Body of pancreas (tissue), 4 donors: ENCODE measurements at regions not wholly inside any gene's neighbourhood (a gene's known extent, or its start where the extent isn't known, plus 50 kb on each side); places are given as distances from the start of the nearest gene placed in this dataset.

ENCODE experiments used
- ATAC-seq: fragments of 150-250 bp; one replicate; pipeline ENCODE4 v1.9.1; 2016
- DNase-seq, 4 donors: peaks; one replicate each; pipeline ENCODE4 v3.0.0-alpha.2; 2019
- H3K27ac ChIP-seq, 4 donors: fragments of 200-600 bp; sonication (generic); 1 replicate in 3 of 4; 2 replicates in 1 of 4; pipeline versions ENCODE4 v1.5.1 to v1.6.1; 2016 to 2019; ENCODE audit warnings: mild to moderate bottlenecking in 1 of 4, mixed read lengths in 1 of 4, moderate library complexity in 1 of 4
- H3K27me3 ChIP-seq, 2 donors: fragments of 200-600 bp; sonication (generic); one replicate each; pipeline ENCODE4 v1.6.0; 2016; ENCODE audit warnings: mild to moderate bottlenecking in 1 of 2
- H3K36me3 ChIP-seq, 2 donors: fragments of 200-600 bp; sonication (generic); replicated peaks in 1 of 2; 2 replicates each; pipeline ENCODE4 v1.5.1; 2016; ENCODE audit warnings: low read depth in 2 of 2; ENCODE audit not compliant: insufficient read depth in 1 of 2
- H3K4me1 ChIP-seq: fragments of 200-600 bp; sonication (generic); one replicate; pipeline ENCODE4 v1.6.0; 2016
- H3K4me3 ChIP-seq, 2 donors: fragments of 200-600 bp; sonication (generic); 1 replicate in 1 of 2; 2 replicates in 1 of 2; pipeline ENCODE4 v1.5.1; 2016 to 2019
- H3K9me3 ChIP-seq, 3 donors: fragments of 200-600 bp; sonication (generic); 1 replicate in 2 of 3; 2 replicates in 1 of 3; pipeline ENCODE4 v1.5.1; 2016
- CTCF ChIP-seq, 7 experiments: fragments of 450-650 bp in 4 of 7; fragments of 200-600 bp in 3 of 7; sonication (generic) in 3 of 7; IDR thresholded peaks; one replicate each; pipeline ENCODE4 v1.5.1; 2016 to 2019; ENCODE audit warnings: antibody characterized with exemption in 7 of 7
- POLR2A ChIP-seq, 3 donors: fragments of 450-650 bp; IDR thresholded peaks; one replicate each; pipeline ENCODE4 v1.6.1; 2016; ENCODE audit warnings: antibody characterized with exemption in 3 of 3, mild to moderate bottlenecking in 2 of 3
- WGBS, 2 donors: methylation state at CpG; one replicate each; pipeline ENCODE4 v1.1.5; 2017; 5-methylcytosine and 5-hydroxymethylcytosine counted together
- intact Hi-C: fragments of 100-400 bp; cut with DNase I; formaldehyde crosslinking; loops from one replicate; pipeline ENCODE4 v1.15.1; 2023

- ATAC-seq: no peak
- H3K27ac ChIP-seq: no peak overlapping the region
- DNase-seq: no peak
- no peaks in the 10 kb centered on the region for H3K27me3 ChIP-seq
- TF ChIP-seq POLR2A (IDR thresholded peaks at IDR 0.05): no peak
- no peak for TF ChIP-seq CTCF (IDR thresholded peaks at IDR 0.05)
- no peak overlapping the region for H3K4me3 ChIP-seq
- intact Hi-C loops: no loop called here
- no peaks in the 10 kb centered on the region for H3K9me3 ChIP-seq
- H3K4me1 ChIP-seq: no peaks in the 10 kb centered on the region
- no peaks in the 10 kb centered on the region for H3K36me3 ChIP-seq
- WGBS, 2 donors: 85 to 87% methylated on average over 3 of the region's 3 CpGs
These were observed 233.6 kb upstream of the GATB start for GRCh38 chr4:151994429-151994828.

GRCh38 chr4:151993521-151993920 is 232.7 kb upstream of the GATB start:
- DNase-seq (no peak), ATAC-seq (no peak)
- intact Hi-C loops: no loop called here
- Histone ChIP-seq H3K27me3 (no peaks in the 10 kb centered on the region), H3K4me1 (no peaks in the 10 kb centered on the region), H3K9me3 (no peaks in the 10 kb centered on the region), H3K36me3 (no peaks in the 10 kb centered on the region), H3K4me3 (no peak overlapping the region), H3K27ac (no peak overlapping the region)
- no peak for TF ChIP-seq CTCF (IDR thresholded peaks at IDR 0.05)
- TF ChIP-seq POLR2A (IDR thresholded peaks at IDR 0.05): no peak
- 65 to 66% methylated on average over 8 of the region's 8 CpGs for WGBS, 2 donors

- intact Hi-C loops: no loop called here
- H3K4me1 ChIP-seq: no peaks in the 10 kb centered on the region
- 75 to 78% methylated on average over 5 of the region's 5 CpGs for WGBS, 2 donors
- TF ChIP-seq CTCF (IDR thresholded peaks at IDR 0.05) (no peak), POLR2A (IDR thresholded peaks at IDR 0.05) (no peak)
- no peaks in the 10 kb centered on the region for H3K9me3 ChIP-seq
- no peak overlapping the region for H3K27ac ChIP-seq
- H3K36me3 ChIP-seq: no peaks in the 10 kb centered on the region
- no peaks in the 10 kb centered on the region for H3K27me3 ChIP-seq
- no peak overlapping the region for H3K4me3 ChIP-seq
- ATAC-seq (no peak), DNase-seq (no peak)
These were observed 231.7 kb upstream of the GATB start for GRCh38 chr4:151992332-151993154.

GRCh38 chr4:151991884-151992167 is 231.0 kb upstream of the GATB start:
- 34 to 65% methylated on average over 2 of the region's 2 CpGs for WGBS, 2 donors
- Histone ChIP-seq H3K27ac (no peak overlapping the region), H3K36me3 (no peaks in the 10 kb centered on the region), H3K4me1 (no peaks in the 10 kb centered on the region), H3K27me3 (no peaks in the 10 kb centered on the region), H3K9me3 (no peaks in the 10 kb centered on the region), H3K4me3 (no peak overlapping the region)
- intact Hi-C loops: no loop called here
- TF ChIP-seq CTCF (IDR thresholded peaks at IDR 0.05) (no peak), POLR2A (IDR thresholded peaks at IDR 0.05) (no peak)
- DNase-seq (no peak), ATAC-seq (no peak)
